ENCODE measurements at regions not wholly inside any gene's neighbourhood (a gene's known extent, or its start where the extent isn't known, plus 50 kb on each side); places are given as distances from the start of the nearest gene placed in this dataset.

DNA sequence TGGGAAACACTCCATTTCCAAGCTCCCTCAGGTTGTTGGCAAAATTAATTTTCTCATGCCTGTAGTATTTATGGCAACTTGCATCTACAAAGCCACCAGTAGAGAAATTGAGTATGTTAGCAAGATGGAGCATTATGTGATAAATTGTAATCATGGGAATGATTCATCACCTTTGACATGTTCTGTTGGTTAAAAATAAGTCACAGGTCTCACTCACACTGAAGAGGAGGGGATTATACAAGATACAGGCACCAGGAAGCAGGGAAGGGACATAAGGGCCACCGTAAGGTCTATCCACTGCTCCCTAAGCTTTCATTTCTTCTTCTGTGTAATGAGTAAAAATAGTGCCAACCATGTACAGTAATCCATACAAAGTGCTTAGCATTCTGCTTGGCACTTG is 313.0 kb downstream of the GBA3 start:
- H3K4me3 ChIP-seq = no peak overlapping the region
- no peaks in the 10 kb centered on the region for H3K36me3 ChIP-seq
- no peaks in the 10 kb centered on the region for H3K27me3 ChIP-seq
- intact Hi-C loops (cut with DNase I) = no loop called here
- no peak for TF ChIP-seq POLR2A (IDR thresholded peaks at IDR 0.05)
- TF ChIP-seq, protein P1, sequence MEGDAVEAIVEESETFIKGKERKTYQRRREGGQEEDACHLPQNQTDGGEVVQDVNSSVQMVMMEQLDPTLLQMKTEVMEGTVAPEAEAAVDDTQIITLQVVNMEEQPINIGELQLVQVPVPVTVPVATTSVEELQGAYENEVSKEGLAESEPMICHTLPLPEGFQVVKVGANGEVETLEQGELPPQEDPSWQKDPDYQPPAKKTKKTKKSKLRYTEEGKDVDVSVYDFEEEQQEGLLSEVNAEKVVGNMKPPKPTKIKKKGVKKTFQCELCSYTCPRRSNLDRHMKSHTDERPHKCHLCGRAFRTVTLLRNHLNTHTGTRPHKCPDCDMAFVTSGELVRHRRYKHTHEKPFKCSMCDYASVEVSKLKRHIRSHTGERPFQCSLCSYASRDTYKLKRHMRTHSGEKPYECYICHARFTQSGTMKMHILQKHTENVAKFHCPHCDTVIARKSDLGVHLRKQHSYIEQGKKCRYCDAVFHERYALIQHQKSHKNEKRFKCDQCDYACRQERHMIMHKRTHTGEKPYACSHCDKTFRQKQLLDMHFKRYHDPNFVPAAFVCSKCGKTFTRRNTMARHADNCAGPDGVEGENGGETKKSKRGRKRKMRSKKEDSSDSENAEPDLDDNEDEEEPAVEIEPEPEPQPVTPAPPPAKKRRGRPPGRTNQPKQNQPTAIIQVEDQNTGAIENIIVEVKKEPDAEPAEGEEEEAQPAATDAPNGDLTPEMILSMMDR (IDR thresholded peaks at IDR 0.05) = no peak
- H3K9me3 ChIP-seq = no peaks in the 10 kb centered on the region
- 80 to 83% methylated on average over 1 of the region's 1 CpG for WGBS, 2 donors
- no peak for DNase-seq
- H3K4me1 ChIP-seq = no peaks in the 10 kb centered on the region
- H3K27ac ChIP-seq = no peak overlapping the region

DNA sequence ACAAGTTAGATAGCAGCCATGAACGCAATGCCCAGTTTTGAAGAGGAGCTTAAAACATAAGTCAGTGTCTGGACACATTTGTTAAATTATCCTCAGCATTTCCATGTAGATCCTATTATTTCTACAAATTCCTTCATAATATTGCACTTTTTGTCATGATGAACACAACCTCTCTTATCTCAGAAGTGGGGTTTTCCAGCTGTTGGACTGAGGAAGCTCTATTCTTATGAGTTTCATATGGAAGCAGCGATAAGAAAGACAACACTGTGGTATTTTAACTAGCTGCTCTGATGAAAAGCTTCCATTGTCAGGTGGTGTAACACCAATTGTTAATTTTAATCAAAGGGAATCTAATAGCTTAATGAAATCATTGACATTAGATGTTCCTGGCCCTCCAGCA is 308.7 kb downstream of the GBA3 start:
- Histone ChIP-seq H3K27ac (no peak overlapping the region), H3K36me3 (no peaks in the 10 kb centered on the region), H3K4me3 (no peak overlapping the region), H3K9me3 (no peaks in the 10 kb centered on the region), H3K4me1 (no peaks in the 10 kb centered on the region), H3K27me3 (no peaks in the 10 kb centered on the region)
- TF ChIP-seq, protein P1 (IDR thresholded peaks at IDR 0.05) = no peak
- TF ChIP-seq POLR2A (IDR thresholded peaks at IDR 0.05) = no peak
- no peak for DNase-seq
- intact Hi-C loops (cut with DNase I) = no loop called here
- 78 to 81% methylated on average over 2 of the region's 2 CpGs for WGBS, 2 donors

- no peaks in the 10 kb centered on the region for H3K4me1 ChIP-seq
- intact Hi-C loops (cut with DNase I) = no loop called here
- 91 to 92% methylated on average over 2 of the region's 2 CpGs for WGBS, 2 donors
Measured at GRCh38 chr4:22999419-22999818, 306.7 kb downstream of the GBA3 start.

GRCh38 chr4:22997358-22998224 is 304.9 kb downstream of the GBA3 start:
- H3K4me3 ChIP-seq = no peak overlapping the region
- TF ChIP-seq, protein P1 (IDR thresholded peaks at IDR 0.05) = no peak
- no peak for TF ChIP-seq POLR2A (IDR thresholded peaks at IDR 0.05)
- no peaks in the 10 kb centered on the region for H3K27me3 ChIP-seq
- H3K27ac ChIP-seq = no peak overlapping the region
- WGBS, 2 donors = 82 to 84% methylated on average over 12 of the region's 12 CpGs
- H3K36me3 ChIP-seq = no peaks in the 10 kb centered on the region
- H3K4me1 ChIP-seq = no peaks in the 10 kb centered on the region
- intact Hi-C loops (cut with DNase I) = no loop called here
- H3K9me3 ChIP-seq = no peaks in the 10 kb centered on the region
- DNase-seq = no peak

More at GRCh38 chr4:22999419-22999818, 306.7 kb downstream of the GBA3 start:
- TF ChIP-seq, protein P1 (IDR thresholded peaks at IDR 0.05) = no peak
- no peak for TF ChIP-seq POLR2A (IDR thresholded peaks at IDR 0.05)
- H3K9me3 ChIP-seq = no peaks in the 10 kb centered on the region
- no peak overlapping the region for H3K4me3 ChIP-seq
- no peak for DNase-seq
- no peaks in the 10 kb centered on the region for H3K36me3 ChIP-seq
- no peak overlapping the region for H3K27ac ChIP-seq
- H3K27me3 ChIP-seq = no peaks in the 10 kb centered on the region

DNA sequence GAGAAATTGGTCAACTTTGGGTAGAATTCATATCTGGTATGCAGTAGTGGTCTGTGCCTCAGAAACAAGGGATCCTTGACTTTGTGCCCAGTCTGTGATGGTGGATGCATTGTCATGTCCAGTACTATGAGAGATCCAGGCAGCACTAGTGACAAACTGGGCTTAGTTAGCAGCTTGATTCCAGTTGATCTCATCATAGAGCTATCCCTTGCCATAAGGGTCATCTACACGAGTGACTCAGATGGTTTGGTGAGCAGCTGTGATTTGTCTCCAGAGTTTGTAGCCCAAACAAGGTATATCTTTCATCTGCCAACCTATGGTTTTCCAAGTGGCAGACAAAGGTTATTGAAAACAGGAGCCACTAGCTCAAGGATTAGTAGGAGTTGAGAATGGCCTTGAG is 298.8 kb downstream of the GBA3 start:
- WGBS, 2 donors = 44% methylated on average over 1 of the region's 1 CpG; no CpG with 5 or more reads in 1 of the 2 donors
- H3K27me3 ChIP-seq = no peaks in the 10 kb centered on the region
- no peak for DNase-seq
- intact Hi-C loops (cut with DNase I) = no loop called here
- H3K9me3 ChIP-seq = no peaks in the 10 kb centered on the region
- H3K36me3 ChIP-seq = no peaks in the 10 kb centered on the region
- H3K4me1 ChIP-seq = no peaks in the 10 kb centered on the region
- H3K27ac ChIP-seq = no peak overlapping the region
- TF ChIP-seq POLR2A (IDR thresholded peaks at IDR 0.05) = no peak
- TF ChIP-seq, protein P1 (IDR thresholded peaks at IDR 0.05) = no peak
- H3K4me3 ChIP-seq = no peak overlapping the region
